Muscle of arm (tissue), 1 donor: ENCODE measurements at regions not wholly inside any gene's neighbourhood (a gene's known extent, or its start where the extent isn't known, plus 50 kb on each side); places are given as distances from the start of the nearest gene placed in this dataset.

ENCODE experiments used
- DNase-seq: peaks from one replicate; pipeline ENCODE4 v3.0.0-alpha.2; 2013

- no peak for DNase-seq
Measured at GRCh38 chr4:60757986-60758680, 442.0 kb upstream of the ADGRL3 start.

DNA sequence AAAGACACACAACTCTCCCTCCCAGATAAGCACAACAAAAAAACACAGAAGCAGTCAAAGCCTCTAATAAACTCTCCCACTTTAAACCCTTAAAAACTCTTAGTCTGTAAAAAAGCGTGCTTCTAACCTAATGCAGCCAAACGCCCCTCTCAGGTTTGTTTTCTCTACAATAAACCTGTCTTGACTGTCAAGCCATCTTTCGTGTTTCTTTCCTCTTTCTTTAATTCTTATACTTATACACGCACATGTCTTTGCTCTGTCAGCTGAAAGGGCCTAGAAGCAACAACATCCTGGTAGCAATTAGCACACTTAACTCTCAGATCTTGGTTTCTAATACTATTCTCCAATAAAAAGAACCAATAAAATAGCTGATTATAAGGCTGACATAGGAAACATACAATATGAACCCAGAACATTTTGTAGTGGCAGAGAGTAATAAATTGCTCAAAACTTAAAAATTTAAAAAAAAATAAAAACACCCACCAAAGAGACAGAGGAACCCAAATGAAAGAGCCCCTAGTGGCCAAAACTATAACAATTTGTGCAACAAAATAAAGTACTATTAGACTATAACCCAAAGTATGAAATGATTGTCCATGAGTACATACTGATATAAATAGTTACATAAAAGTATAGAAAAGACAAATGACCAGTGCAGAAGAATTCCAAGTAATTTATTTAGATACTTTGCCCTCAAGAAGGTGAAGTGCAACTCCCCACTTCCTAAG lies 440.4 kb upstream of the ADGRL3 start:
- DNase-seq: no peak

GRCh38 chr4:60780874-60781273 lies 419.3 kb upstream of the ADGRL3 start:
- DNase-seq: no peak

- no peak for DNase-seq
Measured at GRCh38 chr4:60790608-60791007, 409.5 kb upstream of the ADGRL3 start.

GRCh38 chr4:60794372-60794771 lies 405.8 kb upstream of the ADGRL3 start:
- no peak for DNase-seq

DNA sequence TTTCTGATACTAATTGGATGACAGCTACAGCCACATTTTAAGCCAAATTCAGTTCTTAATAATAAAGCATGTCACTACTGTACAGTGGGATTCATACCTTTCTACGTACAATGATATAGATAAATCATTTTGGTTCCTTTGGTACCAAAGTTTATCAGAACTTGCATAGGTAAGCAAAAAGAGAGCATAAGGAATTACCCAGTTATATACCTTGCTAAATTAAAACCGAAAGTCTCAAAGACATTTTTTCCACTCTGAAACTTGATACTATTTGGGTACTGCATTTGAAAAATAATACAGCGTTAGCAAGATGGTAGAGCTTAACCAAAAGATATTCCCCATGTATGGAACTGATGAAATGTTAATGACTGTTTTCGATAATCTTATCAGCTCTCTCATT lies 400.9 kb upstream of the ADGRL3 start:
- no peak for DNase-seq

DNA sequence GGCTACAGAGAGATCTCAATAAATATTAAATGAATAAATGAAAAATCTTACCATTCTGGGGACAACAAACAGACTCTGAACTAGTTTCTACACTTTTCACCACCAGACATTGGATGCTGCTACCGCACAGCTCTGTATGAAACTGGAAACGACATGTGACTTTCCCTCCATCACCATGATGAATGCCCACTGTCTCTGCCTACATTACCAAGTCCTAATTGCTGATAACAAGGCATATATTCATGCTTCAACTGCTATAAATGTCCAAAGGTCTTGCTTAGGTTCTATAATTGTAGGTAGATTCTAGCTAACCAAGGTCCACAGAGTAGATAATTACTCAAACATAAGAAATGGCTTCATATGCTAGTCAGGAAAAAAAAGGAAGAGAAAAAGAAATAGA lies 399.4 kb upstream of the ADGRL3 start:
- DNase-seq: no peak

DNA sequence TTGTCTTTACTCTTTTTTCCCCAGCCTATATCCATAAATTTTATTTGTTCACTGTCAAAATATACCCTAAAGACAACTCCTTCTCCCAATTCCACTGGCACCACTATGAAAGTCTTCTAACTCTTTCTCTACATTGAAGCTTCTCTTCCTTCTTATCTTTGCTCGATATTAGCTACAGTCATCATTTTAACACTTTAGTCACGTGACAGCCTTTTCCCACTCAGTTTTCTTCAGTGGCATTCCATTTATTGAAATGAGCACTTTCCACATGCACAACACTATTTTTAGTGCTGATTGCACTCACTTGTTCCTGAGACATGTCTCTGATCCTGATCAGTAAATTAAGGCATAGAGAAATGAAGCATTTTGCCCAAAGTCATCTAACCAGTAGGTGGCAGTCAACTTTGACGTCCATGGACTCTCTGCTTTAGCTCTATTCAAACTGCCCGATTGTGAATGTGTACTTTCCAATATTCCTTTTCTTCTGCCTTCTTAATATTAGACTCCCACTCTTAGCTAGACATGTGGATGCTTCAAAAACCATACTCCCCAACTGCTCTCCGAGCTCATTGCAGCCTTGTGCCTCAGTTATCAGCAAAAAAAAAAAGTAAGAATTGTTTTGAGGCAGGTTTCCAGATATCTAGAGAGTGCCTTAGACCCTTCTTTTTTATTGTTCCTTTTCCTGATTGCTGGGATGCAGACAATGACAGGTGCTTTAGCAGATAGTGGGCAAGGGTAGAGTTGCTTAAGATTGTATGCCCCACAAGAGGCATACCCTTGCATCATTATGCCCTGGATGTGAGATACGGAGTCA lies 394.4 kb upstream of the ADGRL3 start:
- no peak for DNase-seq

- DNase-seq: peak; percentile 65
Measured at GRCh38 chr4:60808726-60809485, 391.2 kb upstream of the ADGRL3 start.

- peak; percentile 62 for DNase-seq
Measured at GRCh38 chr4:60809486-60809800, 390.7 kb upstream of the ADGRL3 start.

- no peak for DNase-seq
Measured at GRCh38 chr4:60812811-60813210, 387.3 kb upstream of the ADGRL3 start.

DNA sequence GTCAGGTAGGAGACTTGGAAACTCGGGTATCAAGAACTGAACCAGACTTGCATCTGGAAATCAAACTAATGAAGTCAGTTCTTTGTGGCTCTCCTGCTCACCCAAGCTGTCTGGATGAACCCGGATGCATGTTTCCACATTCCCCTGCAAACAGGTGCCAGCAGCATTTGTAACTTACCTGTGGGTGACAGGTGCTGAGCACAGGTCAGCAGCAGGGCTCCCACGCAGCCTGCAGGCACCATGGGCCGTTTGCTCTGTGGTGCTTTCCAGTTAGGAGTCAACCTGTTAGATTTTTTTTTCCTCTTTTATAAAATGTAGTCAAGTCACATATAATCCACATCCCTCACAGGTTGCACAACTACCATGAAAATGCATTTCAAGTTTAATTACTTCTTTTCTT lies 385.6 kb upstream of the ADGRL3 start:
- no peak for DNase-seq

DNA sequence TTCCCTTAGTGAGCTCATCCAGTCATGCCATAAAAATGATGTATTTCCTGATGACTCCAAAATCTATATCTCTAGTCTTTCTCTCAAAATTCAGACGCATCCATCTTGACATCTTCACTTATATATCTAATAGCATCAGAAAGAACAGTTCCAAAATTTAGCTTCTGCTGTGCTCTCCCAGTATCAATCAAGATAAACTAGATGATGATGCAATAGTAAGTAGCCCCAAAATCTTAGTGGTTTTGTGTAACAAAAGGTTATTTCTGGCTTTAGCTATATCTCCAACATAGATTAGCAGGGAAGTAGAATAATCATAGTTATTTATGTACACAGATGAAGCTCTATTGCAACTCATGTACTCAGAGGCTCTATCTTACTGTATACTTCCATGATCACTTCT lies 382.5 kb upstream of the ADGRL3 start:
- no peak for DNase-seq

- no peak for DNase-seq
Measured at GRCh38 chr4:60822986-60823385, 377.1 kb upstream of the ADGRL3 start.

- no peak for DNase-seq
Measured at GRCh38 chr4:60840020-60840419, 360.1 kb upstream of the ADGRL3 start.

GRCh38 chr4:60846678-60847077 lies 353.4 kb upstream of the ADGRL3 start:
- no peak for DNase-seq

DNA sequence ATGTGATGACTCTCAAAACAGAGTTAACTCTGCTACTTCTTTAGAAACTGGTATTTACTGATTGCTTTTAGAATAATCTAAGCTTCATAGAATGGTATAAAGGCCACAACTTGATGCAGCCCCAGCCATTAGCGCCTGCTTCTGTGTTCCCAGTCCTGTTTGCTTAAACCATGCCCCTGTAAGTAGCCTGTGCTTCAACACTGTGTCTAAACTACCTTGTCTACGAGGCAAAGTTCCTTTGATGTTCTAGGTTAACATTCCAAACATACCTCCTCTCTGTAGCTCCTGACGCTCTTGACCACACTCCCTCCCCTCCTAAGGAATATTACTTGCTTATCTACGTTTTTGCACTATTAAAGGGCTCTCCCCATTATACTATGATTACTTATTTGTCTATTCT lies 352.5 kb upstream of the ADGRL3 start:
- no peak for DNase-seq

GRCh38 chr4:60857130-60857753 lies 342.9 kb upstream of the ADGRL3 start:
- DNase-seq: no peak

GRCh38 chr4:60863442-60863841 lies 336.7 kb upstream of the ADGRL3 start:
- DNase-seq: no peak

DNA sequence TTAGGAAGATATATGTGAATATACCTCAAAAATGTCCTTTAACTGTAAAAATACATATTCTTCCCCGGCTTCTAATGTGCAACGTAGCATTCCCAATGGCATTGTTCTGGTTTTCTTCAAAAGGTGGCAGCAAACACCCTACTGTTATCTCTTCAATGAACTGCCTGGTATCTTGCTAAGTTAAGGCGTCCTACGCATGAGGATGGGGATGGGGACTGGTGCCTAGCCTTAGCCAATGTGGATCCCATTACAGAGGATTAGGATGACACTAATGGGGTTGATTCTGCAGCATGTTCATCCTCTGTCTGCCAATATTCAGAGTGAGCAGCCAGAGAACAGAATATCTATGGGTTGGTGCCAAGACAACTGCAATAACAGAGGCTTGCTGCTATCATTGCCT lies 334.9 kb upstream of the ADGRL3 start:
- DNase-seq: peak; percentile 50

- DNase-seq: no peak
Measured at GRCh38 chr4:60868232-60868960, 331.7 kb upstream of the ADGRL3 start.
